Suprapubic skin (tissue), 4 donors: ENCODE measurements at regions not wholly inside any gene's neighbourhood (a gene's known extent, or its start where the extent isn't known, plus 50 kb on each side); places are given as distances from the start of the nearest gene placed in this dataset.

Source experiments
- EP300 ChIP-seq: sonication (generic); formaldehyde crosslinking; IDR thresholded peaks from one replicate; pipeline ENCODE4 v1.6.1; 2017; ENCODE audit warnings: antibody characterized with exemption
- POLR2A ChIP-seq, 2 donors: fragments of 450-650 bp; IDR thresholded peaks; one replicate each; pipeline ENCODE4 v1.6.1; 2017; ENCODE audit warnings: antibody characterized with exemption in 2 of 2, mild to moderate bottlenecking in 2 of 2, moderate library complexity in 2 of 2
- POLR2AphosphoS5 ChIP-seq, 3 donors: sonication (generic); formaldehyde crosslinking; IDR thresholded peaks; one replicate each; pipeline ENCODE4 v1.6.1; 2017; ENCODE audit warnings: antibody characterized with exemption in 3 of 3
- TF ChIP-seq, protein P1 (sequence below), 2 donors: fragments of 200-600 bp in 1 of 2; fragments of 450-650 bp in 1 of 2; sonication (generic) in 1 of 2; IDR thresholded peaks; one replicate each; pipeline ENCODE4 v1.5.1; 2016 to 2019; ENCODE audit warnings: antibody characterized with exemption in 2 of 2, mild to moderate bottlenecking in 1 of 2, moderate library complexity in 1 of 2

DNA sequence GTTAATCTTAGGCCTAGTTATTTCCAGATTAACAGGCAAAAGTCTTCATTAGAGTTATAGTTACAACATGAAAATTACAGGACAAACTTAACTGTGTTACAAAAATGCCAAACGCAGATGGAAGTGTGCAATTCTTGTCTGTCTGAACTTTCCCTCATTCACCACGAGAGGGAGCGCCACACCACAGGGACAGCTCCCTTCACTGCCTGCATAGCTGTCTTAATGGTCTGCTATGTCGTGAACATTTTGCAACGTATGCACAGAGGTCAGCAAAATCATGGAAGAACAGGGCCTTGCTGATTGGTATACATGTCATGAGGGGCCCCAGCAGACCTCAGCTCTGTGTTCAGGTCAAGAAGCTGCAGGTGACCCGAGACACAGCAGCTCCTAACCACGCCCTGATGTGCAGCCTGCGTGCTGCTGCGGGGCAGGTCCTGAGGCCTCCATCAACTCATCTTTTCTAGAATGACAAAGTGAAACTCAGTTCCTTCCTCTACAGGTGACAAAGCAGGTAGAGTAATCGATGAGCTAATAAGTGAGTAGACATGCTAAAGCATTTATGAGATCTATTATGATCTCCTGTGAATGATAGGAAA, 78.8 kb upstream of the ATP8B1 start:
- TF ChIP-seq POLR2A (IDR thresholded peaks at IDR 0.05), result no peak
- no peak for TF ChIP-seq EP300
- TF ChIP-seq, protein P1, sequence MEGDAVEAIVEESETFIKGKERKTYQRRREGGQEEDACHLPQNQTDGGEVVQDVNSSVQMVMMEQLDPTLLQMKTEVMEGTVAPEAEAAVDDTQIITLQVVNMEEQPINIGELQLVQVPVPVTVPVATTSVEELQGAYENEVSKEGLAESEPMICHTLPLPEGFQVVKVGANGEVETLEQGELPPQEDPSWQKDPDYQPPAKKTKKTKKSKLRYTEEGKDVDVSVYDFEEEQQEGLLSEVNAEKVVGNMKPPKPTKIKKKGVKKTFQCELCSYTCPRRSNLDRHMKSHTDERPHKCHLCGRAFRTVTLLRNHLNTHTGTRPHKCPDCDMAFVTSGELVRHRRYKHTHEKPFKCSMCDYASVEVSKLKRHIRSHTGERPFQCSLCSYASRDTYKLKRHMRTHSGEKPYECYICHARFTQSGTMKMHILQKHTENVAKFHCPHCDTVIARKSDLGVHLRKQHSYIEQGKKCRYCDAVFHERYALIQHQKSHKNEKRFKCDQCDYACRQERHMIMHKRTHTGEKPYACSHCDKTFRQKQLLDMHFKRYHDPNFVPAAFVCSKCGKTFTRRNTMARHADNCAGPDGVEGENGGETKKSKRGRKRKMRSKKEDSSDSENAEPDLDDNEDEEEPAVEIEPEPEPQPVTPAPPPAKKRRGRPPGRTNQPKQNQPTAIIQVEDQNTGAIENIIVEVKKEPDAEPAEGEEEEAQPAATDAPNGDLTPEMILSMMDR (IDR thresholded peaks at IDR 0.05), result peak; percentile 76 to 82
- no peak for TF ChIP-seq POLR2AphosphoS5 (IDR thresholded peaks at IDR 0.05)
